ENCODE measurements at regions not wholly inside any gene's neighbourhood (a gene's known extent, or its start where the extent isn't known, plus 50 kb on each side); places are given as distances from the start of the nearest gene placed in this dataset.

DNA sequence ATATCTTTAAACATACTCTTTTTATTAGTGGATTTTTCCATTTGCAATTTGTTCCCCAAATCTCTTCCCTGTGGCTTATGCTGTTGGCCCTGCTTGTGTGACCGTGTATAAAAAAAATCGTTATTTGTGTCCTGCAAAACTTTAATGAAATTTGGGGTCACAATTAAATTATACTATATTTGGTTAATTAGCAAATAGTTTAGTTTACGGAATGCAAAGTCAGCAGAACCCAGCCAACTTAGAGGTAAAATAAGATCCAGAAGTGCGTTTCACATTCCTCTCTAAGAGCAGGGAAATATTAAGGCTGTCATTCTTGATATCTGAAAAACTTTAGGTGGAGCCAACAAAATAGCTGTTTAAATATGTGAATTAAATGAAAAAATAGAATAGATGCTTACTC, 2023.5 kb upstream of the WWC1 start:
- TF ChIP-seq MAX (IDR thresholded peaks at IDR 0.05; ENCODE audit: low read depth, low read length) (no peak), MYC (IDR thresholded peaks at IDR 0.05; ENCODE audit: low read depth, low read length) (no peak), POLR2A (IDR thresholded peaks at IDR 0.05; ENCODE audit: extremely low read depth, insufficient read length) (no peak)
- TF ChIP-seq, protein P1, sequence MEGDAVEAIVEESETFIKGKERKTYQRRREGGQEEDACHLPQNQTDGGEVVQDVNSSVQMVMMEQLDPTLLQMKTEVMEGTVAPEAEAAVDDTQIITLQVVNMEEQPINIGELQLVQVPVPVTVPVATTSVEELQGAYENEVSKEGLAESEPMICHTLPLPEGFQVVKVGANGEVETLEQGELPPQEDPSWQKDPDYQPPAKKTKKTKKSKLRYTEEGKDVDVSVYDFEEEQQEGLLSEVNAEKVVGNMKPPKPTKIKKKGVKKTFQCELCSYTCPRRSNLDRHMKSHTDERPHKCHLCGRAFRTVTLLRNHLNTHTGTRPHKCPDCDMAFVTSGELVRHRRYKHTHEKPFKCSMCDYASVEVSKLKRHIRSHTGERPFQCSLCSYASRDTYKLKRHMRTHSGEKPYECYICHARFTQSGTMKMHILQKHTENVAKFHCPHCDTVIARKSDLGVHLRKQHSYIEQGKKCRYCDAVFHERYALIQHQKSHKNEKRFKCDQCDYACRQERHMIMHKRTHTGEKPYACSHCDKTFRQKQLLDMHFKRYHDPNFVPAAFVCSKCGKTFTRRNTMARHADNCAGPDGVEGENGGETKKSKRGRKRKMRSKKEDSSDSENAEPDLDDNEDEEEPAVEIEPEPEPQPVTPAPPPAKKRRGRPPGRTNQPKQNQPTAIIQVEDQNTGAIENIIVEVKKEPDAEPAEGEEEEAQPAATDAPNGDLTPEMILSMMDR (IDR thresholded peaks at IDR 0.05; ENCODE audit: low read depth, low read length): no peak
- no peak for DNase-seq (ENCODE audit: low read depth)
- H3K4me3 ChIP-seq (ENCODE audit: low read depth, low read length): no peak overlapping the region

GRCh38 chr5:166270712-166271111, 2020.7 kb upstream of the WWC1 start:
- no peak overlapping the region for H3K4me3 ChIP-seq (ENCODE audit: low read depth, low read length)
- TF ChIP-seq MAX (IDR thresholded peaks at IDR 0.05; ENCODE audit: low read depth, low read length): no peak
- no peak for TF ChIP-seq POLR2A (IDR thresholded peaks at IDR 0.05; ENCODE audit: extremely low read depth, insufficient read length)
- TF ChIP-seq, protein P1 (IDR thresholded peaks at IDR 0.05; ENCODE audit: low read depth, low read length): no peak
- TF ChIP-seq MYC (IDR thresholded peaks at IDR 0.05; ENCODE audit: low read depth, low read length): no peak
- no peak for DNase-seq (ENCODE audit: low read depth)

DNA sequence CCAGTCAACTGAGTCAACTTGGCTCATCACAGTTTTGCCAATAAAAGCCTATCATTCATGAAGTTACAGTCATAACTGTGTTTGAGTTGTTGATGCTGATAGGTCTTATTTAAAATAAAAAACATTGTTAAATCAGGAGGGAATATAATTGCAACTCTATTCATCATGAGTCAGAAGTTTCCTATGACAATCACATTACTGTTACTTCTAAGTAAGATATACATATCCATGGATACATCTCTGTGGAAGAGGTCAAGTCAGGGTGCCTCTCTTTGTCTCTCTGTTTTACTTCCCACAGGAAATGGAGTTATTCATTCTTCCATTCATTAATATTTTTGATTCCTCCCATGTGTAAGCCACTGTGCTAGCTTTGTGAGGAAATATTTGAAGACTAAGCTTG, 2015.4 kb upstream of the WWC1 start:
- no peak overlapping the region for H3K4me3 ChIP-seq (ENCODE audit: low read depth, low read length)
- TF ChIP-seq MAX (IDR thresholded peaks at IDR 0.05; ENCODE audit: low read depth, low read length): no peak
- TF ChIP-seq MYC (IDR thresholded peaks at IDR 0.05; ENCODE audit: low read depth, low read length): no peak
- TF ChIP-seq POLR2A (IDR thresholded peaks at IDR 0.05; ENCODE audit: extremely low read depth, insufficient read length): no peak
- TF ChIP-seq, protein P1 (IDR thresholded peaks at IDR 0.05; ENCODE audit: low read depth, low read length): no peak
- no peak for DNase-seq (ENCODE audit: low read depth)

DNA sequence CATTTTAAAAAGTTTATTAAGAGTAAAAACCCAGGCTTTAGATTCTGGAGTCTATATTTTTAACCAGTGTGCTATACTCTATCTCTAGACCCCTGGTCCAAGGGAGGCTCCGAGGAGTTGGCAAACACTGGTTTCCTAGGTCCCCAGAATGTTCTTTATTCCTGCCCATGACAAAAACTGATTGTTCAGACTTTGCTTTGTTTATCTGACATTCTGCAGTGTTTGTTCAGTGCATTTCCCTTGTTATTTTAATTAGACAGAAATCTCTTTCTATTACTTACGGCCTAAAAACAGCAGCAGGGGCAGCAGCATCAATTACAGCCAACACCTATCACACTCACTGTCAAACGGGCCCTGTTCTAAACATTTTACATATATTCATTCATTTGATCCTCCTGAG, 2011.6 kb upstream of the WWC1 start:
- TF ChIP-seq POLR2A (IDR thresholded peaks at IDR 0.05; ENCODE audit: extremely low read depth, insufficient read length): no peak
- no peak for TF ChIP-seq MAX (IDR thresholded peaks at IDR 0.05; ENCODE audit: low read depth, low read length)
- no peak for TF ChIP-seq MYC (IDR thresholded peaks at IDR 0.05; ENCODE audit: low read depth, low read length)
- TF ChIP-seq, protein P1 (IDR thresholded peaks at IDR 0.05; ENCODE audit: low read depth, low read length): no peak
- H3K4me3 ChIP-seq (ENCODE audit: low read depth, low read length): no peak overlapping the region
- DNase-seq (ENCODE audit: low read depth): no peak

GRCh38 chr5:166281433-166281832, 2010.0 kb upstream of the WWC1 start:
- no peak for TF ChIP-seq MYC (IDR thresholded peaks at IDR 0.05; ENCODE audit: low read depth, low read length)
- TF ChIP-seq POLR2A (IDR thresholded peaks at IDR 0.05; ENCODE audit: extremely low read depth, insufficient read length): no peak
- no peak for TF ChIP-seq MAX (IDR thresholded peaks at IDR 0.05; ENCODE audit: low read depth, low read length)
- TF ChIP-seq, protein P1 (IDR thresholded peaks at IDR 0.05; ENCODE audit: low read depth, low read length): no peak
- H3K4me3 ChIP-seq (ENCODE audit: low read depth, low read length): no peak overlapping the region
- no peak for DNase-seq (ENCODE audit: low read depth)

DNA sequence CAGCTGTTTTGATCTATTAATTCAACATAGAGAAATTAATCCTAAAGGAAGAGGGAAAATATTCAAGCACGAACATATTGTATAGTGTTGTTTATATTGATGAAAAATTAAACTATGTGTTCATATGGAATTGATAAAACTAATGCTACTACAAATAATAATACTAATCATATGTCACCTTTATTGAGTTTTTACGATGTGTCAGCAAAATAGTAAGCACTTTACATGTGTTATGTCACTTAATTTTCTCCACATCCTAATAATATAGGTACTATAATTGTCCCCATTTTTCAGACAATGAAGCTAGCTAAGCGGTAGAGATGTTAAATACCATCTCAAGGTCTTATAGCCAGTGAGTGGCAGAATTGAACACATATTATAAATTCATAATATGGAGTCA, 2008.5 kb upstream of the WWC1 start:
- no peak overlapping the region for H3K4me3 ChIP-seq (ENCODE audit: low read depth, low read length)
- TF ChIP-seq MAX (IDR thresholded peaks at IDR 0.05; ENCODE audit: low read depth, low read length) (no peak), MYC (IDR thresholded peaks at IDR 0.05; ENCODE audit: low read depth, low read length) (no peak), POLR2A (IDR thresholded peaks at IDR 0.05; ENCODE audit: extremely low read depth, insufficient read length) (no peak)
- TF ChIP-seq, protein P1 (IDR thresholded peaks at IDR 0.05; ENCODE audit: low read depth, low read length): no peak
- DNase-seq (ENCODE audit: low read depth): no peak

Data from NB4 (cell line).